Activated T-cell treated with anti-CD3 and anti-CD28 coated beads, Interleukin-2, amount 50 U/mL, for 4 hours (primary cell): ENCODE measurements at regions not wholly inside any gene's neighbourhood (a gene's known extent, or its start where the extent isn't known, plus 50 kb on each side); places are given as distances from the start of the nearest gene placed in this dataset.

ENCODE experiments used
- ATAC-seq, 2 donors: fragments of 200-7000 bp; cut with Tn5 transposase; one replicate each; pipeline ENCODE4 v1.10.0; 2021
- DNase-seq: peaks from one replicate; pipeline ENCODE4 v3.0.0-alpha.2; 2020
- H3K27me3 Mint-ChIP-seq: one replicate; pipeline ENCODE4 v1.8.0; 2021; ENCODE audit warnings: low read depth, mixed read lengths
- H3K36me3 Mint-ChIP-seq: one replicate; pipeline ENCODE4 v1.8.0; 2022; ENCODE audit warnings: mixed read lengths; ENCODE audit not compliant: insufficient read depth
- H3K4me1 Mint-ChIP-seq: one replicate; pipeline ENCODE4 v1.8.0; 2021; ENCODE audit warnings: low read depth, mixed read lengths
- H3K4me3 Mint-ChIP-seq: one replicate; pipeline ENCODE4 v1.8.0; 2021; ENCODE audit warnings: mild to moderate bottlenecking, moderate library complexity, mixed read lengths
- H3K9me3 Mint-ChIP-seq: one replicate; pipeline ENCODE4 v1.8.0; 2021; ENCODE audit warnings: mixed read lengths

DNA sequence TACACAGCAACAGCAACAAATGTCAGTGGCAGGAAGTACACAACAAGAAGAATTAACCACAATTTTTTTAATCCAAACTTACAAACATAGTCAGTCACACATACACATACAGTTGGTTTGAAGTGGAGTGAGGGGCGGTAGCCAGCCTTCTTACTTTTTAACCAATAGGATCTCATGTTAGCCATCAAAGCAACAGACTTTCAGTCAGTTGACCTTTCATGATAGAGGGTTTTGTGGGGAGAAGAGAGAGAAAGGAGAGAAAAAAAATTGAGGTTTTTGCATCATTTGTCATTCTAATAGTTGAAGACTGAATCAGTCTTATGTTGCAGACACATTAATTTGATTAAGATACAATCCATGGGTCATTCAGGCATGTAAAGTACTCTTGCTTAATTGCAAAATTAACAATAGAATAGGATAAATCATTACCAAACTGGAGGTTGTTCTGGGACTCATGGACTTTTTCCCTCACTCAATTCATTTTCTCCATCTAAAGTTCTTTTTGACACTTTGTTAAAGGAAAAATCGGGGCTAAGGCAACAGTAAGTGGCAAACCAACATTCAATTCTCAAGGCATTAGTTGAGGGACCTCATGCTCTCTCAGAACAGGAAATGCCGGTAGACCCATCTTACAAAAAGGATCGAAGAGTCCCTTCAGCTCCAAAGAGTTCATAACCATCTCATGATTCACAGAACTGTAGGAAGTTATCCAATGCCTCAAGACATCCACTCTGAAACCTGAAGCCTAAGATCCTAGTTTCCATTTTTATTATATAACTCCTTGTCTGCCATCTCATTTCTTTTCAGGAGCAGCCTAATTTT, 159.5 kb upstream of the LPP start:
- DNase-seq (peak; percentile 32), ATAC-seq (peak; percentile 89)
- peaks cover 67% of the 10 kb centered on the region for H3K4me1 Mint-ChIP-seq
- no peaks in the 10 kb centered on the region for H3K36me3 Mint-ChIP-seq
- H3K27me3 Mint-ChIP-seq: no peaks in the 10 kb centered on the region
- peaks cover 5% of the 10 kb centered on the region for H3K9me3 Mint-ChIP-seq
- H3K4me3 Mint-ChIP-seq: peak overlapping the region; percentile 4

DNA sequence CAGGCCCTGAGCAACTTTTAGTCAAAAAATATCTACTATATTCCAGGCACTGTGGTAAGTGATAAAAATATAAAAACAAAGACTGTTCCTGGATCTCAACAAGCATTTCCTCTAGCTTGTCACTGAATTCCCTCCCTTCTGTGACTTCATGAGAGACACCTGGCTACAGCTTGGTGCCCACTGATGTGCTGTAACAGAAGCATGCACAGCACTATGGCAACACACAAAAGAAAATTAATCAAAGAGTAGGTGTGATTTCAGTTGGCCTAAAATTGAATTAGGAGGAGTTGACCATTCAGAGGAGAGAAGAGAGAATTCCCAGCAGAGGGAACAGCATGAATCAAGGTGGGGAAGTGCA, 158.9 kb upstream of the LPP start:
- H3K4me3 Mint-ChIP-seq: no peak overlapping the region
- H3K36me3 Mint-ChIP-seq: no peaks in the 10 kb centered on the region
- ATAC-seq (no peak), DNase-seq (no peak)
- no peaks in the 10 kb centered on the region for H3K27me3 Mint-ChIP-seq
- peaks cover 5% of the 10 kb centered on the region for H3K9me3 Mint-ChIP-seq
- peaks cover 72% of the 10 kb centered on the region for H3K4me1 Mint-ChIP-seq

DNA sequence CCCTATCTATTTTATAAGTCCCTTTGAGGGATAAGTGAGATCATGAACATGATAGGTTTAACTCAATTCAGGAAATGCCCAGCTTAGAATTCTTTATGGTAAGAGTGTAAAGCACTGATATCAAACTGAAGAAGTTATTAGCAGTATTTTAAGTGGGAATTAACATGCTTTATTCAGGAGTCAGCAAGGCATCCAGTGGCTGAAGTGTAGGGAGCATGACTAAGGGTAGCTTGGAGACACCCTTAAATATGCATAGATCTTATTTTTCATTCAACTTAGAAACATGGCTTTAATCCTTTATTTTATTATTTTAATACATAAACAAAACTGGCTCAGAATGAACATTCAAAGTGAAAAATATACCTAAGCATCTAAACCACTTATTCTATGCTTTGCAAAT, 158.3 kb upstream of the LPP start:
- H3K9me3 Mint-ChIP-seq: peaks cover 5% of the 10 kb centered on the region
- DNase-seq: no peak
- no peak for ATAC-seq
- H3K36me3 Mint-ChIP-seq: no peaks in the 10 kb centered on the region
- H3K4me1 Mint-ChIP-seq: peaks cover 74% of the 10 kb centered on the region
- no peak overlapping the region for H3K4me3 Mint-ChIP-seq
- no peaks in the 10 kb centered on the region for H3K27me3 Mint-ChIP-seq

DNA sequence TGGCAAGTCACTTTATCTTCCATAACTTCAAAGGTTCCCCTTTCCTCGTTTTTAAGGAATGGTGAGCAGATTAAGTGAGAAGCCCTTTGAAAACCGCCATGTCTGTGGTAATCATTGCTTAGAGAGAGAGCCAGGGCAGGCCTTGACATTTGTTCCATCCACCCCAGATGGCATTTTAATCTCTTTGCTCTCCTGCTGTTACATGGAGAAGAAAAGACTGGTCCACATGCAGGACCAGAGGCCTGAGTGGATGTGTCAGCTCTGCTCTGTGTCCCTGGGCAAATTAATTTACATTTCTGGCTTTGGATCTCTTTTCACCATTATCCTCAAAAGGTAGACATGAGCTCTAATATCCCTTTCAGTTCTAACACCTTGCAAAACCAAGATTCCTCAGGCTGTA, 157.3 kb upstream of the LPP start:
- no peaks in the 10 kb centered on the region for H3K27me3 Mint-ChIP-seq

DNA sequence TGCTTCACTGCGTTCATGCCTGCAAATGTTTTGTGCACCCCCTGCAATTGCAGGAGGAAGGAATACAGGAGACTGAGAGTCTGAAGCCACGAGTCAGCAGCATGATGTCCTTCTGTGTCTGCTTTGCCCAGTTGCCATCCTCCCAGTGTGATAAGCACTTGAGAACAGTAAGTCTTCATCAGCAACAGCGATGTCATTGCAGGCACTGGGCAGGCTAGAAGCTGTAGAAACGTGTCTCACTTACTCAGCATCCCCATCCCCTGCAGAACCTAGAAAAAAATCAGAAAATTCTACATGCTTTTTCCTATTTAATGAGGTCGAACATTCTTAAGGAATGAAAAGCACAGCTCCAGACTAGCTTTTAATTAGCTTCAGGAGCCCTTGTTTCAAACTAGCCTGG, 156.5 kb upstream of the LPP start:
- no peaks in the 10 kb centered on the region for H3K36me3 Mint-ChIP-seq
- no peak for ATAC-seq
- DNase-seq: no peak
- H3K9me3 Mint-ChIP-seq: no peaks in the 10 kb centered on the region
- no peak overlapping the region for H3K4me3 Mint-ChIP-seq
- H3K4me1 Mint-ChIP-seq: peaks cover 86% of the 10 kb centered on the region
- no peaks in the 10 kb centered on the region for H3K27me3 Mint-ChIP-seq

More for the DNA sequence above, 157.3 kb upstream of the LPP start:
- ATAC-seq (no peak), DNase-seq (no peak)
- Mint-ChIP-seq H3K4me3 (no peak overlapping the region), H3K36me3 (no peaks in the 10 kb centered on the region), H3K4me1 (peaks cover 77% of the 10 kb centered on the region), H3K9me3 (no peaks in the 10 kb centered on the region)

DNA sequence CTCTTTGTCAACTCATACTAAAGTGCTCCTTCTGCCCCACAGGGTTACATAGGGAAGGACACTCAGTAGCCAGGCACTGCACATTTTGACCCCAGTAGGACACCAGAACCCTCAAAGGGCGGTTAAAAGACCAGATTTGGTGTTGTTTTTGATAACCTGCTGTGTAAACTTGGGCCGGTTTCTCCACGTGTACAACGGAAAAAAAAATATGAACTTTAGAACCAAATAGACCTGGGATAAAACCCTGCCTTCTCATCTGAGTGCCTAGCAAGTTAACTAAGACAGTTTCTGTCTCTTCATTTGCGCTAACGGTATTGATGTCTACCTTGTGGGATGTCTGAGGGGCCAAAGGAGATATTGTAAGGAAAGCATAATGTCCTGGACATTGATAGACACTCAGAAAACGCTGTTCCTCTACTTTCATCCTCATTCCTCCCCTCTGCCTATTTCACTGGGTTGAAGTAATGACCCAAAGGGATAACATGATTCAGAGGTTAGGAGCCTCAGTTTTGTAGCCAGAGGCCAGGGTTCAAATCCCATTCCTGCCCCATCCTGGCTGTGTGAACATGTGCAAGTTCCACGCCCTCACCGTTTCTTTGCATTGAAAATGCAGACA, 155.9 kb upstream of the LPP start:
- ATAC-seq (no peak), DNase-seq (no peak)
- Mint-ChIP-seq H3K4me3 (no peak overlapping the region), H3K27me3 (no peaks in the 10 kb centered on the region), H3K36me3 (no peaks in the 10 kb centered on the region), H3K4me1 (peaks cover 80% of the 10 kb centered on the region), H3K9me3 (no peaks in the 10 kb centered on the region)

DNA sequence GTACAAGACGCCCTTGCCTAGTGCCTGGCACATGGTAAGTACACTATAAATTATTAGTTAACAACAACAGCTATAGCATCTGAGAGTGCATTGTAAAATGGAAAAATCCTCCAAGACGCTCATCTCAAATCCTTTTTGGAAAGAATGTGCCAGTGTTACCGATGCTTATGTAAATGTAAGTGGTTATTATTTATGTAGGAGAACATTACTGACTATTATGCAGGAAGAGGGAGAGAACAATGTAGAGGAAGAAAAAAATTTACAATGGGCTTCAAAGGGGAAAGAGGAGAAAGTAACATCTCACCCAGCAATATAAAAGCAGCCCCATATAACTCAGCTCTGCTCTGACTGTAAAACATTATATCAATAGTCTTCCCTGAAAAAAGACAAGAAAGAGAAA, 155.3 kb upstream of the LPP start:
- Mint-ChIP-seq H3K27me3 (no peaks in the 10 kb centered on the region), H3K9me3 (no peaks in the 10 kb centered on the region), H3K4me3 (no peak overlapping the region), H3K36me3 (no peaks in the 10 kb centered on the region), H3K4me1 (peaks cover 80% of the 10 kb centered on the region)
- ATAC-seq (no peak), DNase-seq (no peak)

DNA sequence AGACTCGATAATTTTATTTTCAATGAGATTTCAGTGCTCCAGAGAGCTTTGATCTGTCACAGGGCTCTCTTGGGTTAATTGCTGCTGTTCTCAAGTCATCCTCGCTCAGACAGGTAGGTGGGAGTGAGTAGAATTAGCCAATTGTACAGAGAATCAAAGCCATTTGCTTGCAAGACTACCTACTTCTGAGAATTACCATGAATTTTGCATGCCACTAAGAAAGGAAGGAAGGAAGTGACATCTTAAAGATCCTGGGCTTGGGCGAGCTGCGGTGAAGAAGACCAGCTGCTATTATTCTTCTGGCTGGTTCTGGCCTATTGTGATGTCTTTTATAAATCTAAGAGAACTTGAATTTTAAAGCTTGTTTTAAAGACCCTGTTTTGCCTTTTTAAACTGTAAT, 154.1 kb upstream of the LPP start:
- Mint-ChIP-seq H3K27me3 (no peaks in the 10 kb centered on the region), H3K4me1 (peaks cover 68% of the 10 kb centered on the region), H3K4me3 (peak overlapping the region; percentile 66), H3K9me3 (no peaks in the 10 kb centered on the region), H3K36me3 (no peaks in the 10 kb centered on the region)
- peak; percentile 59 to 86 for ATAC-seq
- peak; percentile 12 for DNase-seq

DNA sequence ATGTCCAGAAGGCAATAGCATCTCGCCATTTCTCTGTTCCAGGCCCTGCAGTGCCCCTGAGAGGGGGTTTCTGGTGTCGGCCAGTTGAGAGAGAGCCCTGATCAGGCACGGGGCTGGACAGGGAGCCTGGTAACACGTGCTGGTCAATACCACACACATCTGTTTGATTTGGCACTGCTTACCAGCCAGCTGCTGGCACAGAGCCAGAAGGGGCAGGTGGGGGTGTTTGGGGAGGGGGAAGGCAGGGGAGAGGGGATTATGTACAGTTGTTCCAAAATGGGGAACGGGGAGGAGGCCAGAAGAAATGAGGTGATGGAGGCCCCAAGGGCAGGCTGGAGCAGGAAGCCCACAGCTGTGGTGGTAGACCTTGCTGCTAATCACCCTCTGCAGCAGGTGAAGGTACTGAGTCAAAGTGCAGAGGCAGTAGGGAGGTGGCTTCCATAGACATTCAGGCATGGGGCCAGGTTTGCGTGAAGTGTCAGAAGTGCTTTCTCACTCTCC, 153.5 kb upstream of the LPP start:
- H3K36me3 Mint-ChIP-seq: no peaks in the 10 kb centered on the region
- peaks cover 62% of the 10 kb centered on the region for H3K4me1 Mint-ChIP-seq
- no peaks in the 10 kb centered on the region for H3K9me3 Mint-ChIP-seq
- ATAC-seq (peak; percentile 53 to 55), DNase-seq (peak; percentile 15)
- H3K27me3 Mint-ChIP-seq: no peaks in the 10 kb centered on the region
- peak overlapping the region; percentile 66 for H3K4me3 Mint-ChIP-seq

DNA sequence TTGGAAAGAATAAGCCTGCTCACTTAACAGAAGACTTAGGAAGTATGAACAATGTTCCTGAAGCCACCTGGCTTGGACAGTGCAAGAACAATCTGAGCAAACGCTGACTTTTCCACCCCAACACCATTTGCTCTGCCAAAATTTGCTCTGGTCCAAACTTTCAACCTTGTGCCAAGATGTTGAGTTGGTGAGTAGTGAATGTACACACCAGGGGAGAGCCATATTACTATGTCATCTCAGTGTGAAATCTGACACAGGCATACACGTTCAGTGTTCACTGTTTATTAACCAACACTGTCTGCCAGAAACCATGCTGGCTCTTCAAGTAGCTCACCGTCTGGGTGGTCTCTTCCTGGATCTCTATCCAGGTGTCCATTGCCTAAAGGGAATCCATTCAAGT, 152.9 kb upstream of the LPP start:
- Mint-ChIP-seq H3K36me3 (no peaks in the 10 kb centered on the region), H3K4me1 (peaks cover 57% of the 10 kb centered on the region), H3K9me3 (no peaks in the 10 kb centered on the region), H3K4me3 (no peak overlapping the region), H3K27me3 (no peaks in the 10 kb centered on the region)
- DNase-seq (no peak), ATAC-seq (no peak)

DNA sequence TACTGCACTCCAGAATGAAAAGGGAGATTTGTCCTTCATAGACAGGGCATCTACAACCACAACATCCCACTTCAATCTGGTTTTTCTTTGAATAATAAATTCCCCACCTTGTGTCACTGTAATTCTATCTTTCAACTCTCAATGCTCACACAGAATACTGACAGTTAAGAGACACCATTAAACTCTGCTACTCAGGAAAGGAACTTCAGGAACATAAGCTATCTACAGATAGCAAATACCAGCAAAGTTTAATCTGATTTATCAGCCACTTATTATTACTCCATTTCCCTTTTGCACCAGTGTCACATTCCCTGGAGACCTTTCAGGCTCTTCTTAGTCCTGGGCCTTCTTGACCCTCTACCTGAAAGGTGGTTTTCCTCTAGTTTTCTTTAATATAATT, 152.0 kb upstream of the LPP start:
- DNase-seq (no peak), ATAC-seq (no peak)
- H3K27me3 Mint-ChIP-seq: no peaks in the 10 kb centered on the region
- H3K36me3 Mint-ChIP-seq: no peaks in the 10 kb centered on the region
- no peak overlapping the region for H3K4me3 Mint-ChIP-seq
- H3K9me3 Mint-ChIP-seq: no peaks in the 10 kb centered on the region
- peaks cover 56% of the 10 kb centered on the region for H3K4me1 Mint-ChIP-seq

DNA sequence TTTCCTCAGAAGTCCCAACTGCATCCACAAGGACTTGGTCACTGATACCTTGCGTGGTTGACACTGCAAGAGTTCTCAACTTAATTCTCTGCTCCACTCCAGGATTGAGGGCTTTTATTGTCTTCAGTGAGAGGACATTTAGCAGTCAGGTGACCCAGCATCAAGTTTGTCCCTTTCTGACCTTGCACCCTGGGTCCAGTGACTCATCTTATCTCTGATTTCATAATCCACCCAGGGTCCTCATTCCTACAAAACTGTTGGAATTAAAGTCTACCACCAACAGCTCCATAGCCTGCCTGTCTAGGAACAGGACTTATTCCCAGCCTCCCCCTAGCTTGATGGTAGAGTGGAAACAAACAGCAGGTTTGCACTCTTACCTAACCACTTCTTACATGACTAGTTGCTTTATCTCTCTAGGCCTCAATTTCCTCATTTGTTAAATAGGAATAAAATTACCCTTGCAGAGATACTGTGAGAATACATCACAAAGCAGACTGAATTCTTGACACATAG, 151.3 kb upstream of the LPP start:
- no peaks in the 10 kb centered on the region for H3K27me3 Mint-ChIP-seq
- ATAC-seq (no peak), DNase-seq (no peak)
- peaks cover 57% of the 10 kb centered on the region for H3K4me1 Mint-ChIP-seq
- no peak overlapping the region for H3K4me3 Mint-ChIP-seq
- H3K36me3 Mint-ChIP-seq: no peaks in the 10 kb centered on the region
- H3K9me3 Mint-ChIP-seq: no peaks in the 10 kb centered on the region

DNA sequence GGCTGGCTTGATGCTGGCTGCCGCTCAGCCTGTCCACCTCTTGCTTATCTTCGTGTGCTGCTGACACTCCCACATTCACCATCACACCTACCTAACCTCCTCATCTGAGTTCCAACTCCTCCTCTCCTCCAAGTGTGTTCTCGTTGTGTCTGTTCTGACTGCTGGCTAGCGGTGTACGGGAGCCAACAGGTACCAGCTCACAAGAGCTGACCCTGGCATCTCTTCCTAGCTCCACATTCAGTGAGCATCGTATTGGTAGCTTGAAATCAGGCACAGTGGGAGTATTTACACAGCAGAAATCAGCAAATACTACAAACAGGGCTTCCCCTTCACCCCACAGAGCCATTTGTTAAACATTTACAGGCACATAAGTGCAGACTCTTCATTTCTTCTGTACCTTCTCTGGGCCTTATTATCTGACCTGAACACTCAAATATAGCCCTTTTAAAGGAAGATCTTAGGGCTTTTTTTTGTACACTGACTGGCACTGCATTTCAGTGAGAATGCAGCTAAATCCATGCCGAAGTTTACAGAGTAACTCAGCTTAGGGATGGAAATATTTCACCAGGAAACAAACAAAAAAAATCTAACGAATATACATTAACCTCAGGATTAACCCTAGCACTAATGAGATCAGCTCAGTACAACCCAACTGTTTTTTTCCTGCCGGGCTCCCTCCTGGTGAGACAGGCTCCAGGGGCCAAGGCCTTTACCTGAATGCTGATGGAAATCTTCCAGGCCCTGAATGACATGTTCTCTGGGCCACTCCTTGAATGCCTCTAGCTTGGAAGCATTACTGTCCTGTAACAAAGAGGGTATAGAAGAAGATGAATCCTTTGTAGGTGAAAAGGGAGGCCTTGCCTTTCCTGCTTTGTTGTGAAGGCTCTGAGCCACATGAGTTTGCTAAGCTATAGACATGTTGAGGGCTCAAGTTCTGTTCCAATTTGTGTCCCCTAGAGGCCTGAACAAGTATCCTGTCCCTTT, 150.5 kb upstream of the LPP start:
- ATAC-seq (no peak), DNase-seq (no peak)
- Mint-ChIP-seq H3K36me3 (no peaks in the 10 kb centered on the region), H3K4me3 (no peak overlapping the region), H3K27me3 (no peaks in the 10 kb centered on the region), H3K9me3 (no peaks in the 10 kb centered on the region), H3K4me1 (peaks cover 52% of the 10 kb centered on the region)

DNA sequence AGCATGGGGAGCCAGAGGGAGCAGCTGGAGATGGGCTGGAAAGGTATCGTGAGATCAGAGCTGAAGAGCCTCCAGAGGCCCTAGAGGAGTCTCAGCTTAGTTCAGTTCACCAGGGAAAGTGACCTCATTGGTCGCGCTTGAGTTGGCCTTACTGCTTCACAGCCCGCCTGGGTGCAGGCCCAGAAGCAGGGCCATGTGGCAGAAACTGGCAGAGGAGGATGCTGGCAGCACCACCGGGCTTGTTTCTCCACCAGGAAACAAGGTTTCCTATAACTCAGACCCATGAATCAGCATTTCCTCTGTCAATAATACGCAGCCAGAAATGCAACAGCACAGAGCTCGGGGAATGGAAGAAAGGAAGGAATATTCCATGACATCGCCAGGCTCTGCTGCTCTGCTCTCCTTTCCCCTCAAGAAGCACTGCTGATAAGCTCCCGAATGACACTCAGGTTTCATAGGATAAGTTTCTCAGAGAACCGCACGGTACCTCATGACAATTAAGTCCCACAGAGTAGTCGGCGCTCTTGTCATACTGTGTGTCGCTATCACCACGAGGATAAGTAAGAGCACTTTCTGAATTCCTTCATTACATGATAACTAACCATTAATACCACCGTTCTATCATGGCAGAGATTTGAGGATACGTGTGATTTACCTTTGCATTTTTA, 147.1 kb upstream of the LPP start:
- Mint-ChIP-seq H3K9me3 (no peaks in the 10 kb centered on the region), H3K4me3 (no peak overlapping the region), H3K4me1 (peaks cover 19% of the 10 kb centered on the region), H3K36me3 (no peaks in the 10 kb centered on the region), H3K27me3 (no peaks in the 10 kb centered on the region)
- DNase-seq (no peak), ATAC-seq (no peak)
